ENCODE measurements at regions not wholly inside any gene's neighbourhood (a gene's known extent, or its start where the extent isn't known, plus 50 kb on each side); places are given as distances from the start of the nearest gene placed in this dataset.

DNA sequence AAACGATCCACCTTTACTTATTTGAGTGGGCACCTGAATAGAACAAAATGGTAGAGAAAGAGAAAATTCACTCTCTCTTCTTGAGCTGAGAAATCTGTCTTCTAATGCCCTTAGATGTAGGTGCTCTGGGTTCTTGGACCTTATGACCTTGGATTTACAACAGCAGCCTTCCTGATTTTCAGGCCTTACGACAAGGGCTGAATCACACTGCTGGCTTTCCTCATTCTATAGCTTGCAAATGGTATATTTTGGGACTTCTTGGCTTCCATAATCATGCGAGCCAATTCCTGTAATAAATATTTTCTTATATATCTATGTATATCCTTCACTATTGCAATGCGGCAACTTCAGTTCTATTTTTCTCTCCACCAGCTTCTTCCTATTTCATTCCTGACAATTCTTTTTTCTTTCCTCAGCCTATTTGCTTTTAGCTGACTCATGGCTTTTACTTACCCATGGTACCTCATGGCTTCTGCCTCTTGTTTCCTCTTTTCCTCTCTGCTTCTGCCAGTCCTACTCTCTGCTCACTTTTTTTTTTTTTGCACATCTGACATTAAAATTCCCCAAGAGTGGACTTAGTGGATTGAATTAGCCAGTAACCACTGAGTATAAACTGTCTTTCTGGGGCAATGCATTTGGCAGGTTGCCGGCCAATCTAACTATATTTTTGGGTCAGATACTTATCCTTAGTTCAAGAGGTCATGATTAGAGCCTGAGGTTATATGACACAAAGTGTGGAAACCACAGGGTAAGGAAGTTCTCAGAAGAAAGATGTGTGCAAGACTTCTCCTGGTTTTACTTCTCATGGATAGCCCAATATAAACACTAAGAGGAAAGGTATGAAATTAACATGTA lies 359.5 kb downstream of the TMEM135 start:
- no peak overlapping the region for H3K4me3 ChIP-seq (ENCODE audit: low read length)
- H3K27me3 ChIP-seq (ENCODE audit: control insufficient read depth, low read length) = 0 out of 2 replicates have a peak, but pooled peaks cover 4% of the 10 kb centered on the region
- H4K20me1 ChIP-seq (ENCODE audit: control insufficient read depth, insufficient read depth, low read depth, low read length) = no peaks in the 10 kb centered on the region
- no peaks in the 10 kb centered on the region for H3K36me3 ChIP-seq (ENCODE audit: control insufficient read depth, low read length)
- no peak overlapping the region for H3K27ac ChIP-seq (ENCODE audit: low read depth, low read length)
- H3K9me3 ChIP-seq (ENCODE audit: control insufficient read depth, insufficient read depth, low read length) = no peaks in the 10 kb centered on the region
- H3K79me2 ChIP-seq (ENCODE audit: control insufficient read depth, low read length) = no peaks in the 10 kb centered on the region
- TF ChIP-seq, protein P1, sequence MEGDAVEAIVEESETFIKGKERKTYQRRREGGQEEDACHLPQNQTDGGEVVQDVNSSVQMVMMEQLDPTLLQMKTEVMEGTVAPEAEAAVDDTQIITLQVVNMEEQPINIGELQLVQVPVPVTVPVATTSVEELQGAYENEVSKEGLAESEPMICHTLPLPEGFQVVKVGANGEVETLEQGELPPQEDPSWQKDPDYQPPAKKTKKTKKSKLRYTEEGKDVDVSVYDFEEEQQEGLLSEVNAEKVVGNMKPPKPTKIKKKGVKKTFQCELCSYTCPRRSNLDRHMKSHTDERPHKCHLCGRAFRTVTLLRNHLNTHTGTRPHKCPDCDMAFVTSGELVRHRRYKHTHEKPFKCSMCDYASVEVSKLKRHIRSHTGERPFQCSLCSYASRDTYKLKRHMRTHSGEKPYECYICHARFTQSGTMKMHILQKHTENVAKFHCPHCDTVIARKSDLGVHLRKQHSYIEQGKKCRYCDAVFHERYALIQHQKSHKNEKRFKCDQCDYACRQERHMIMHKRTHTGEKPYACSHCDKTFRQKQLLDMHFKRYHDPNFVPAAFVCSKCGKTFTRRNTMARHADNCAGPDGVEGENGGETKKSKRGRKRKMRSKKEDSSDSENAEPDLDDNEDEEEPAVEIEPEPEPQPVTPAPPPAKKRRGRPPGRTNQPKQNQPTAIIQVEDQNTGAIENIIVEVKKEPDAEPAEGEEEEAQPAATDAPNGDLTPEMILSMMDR (IDR thresholded peaks at IDR 0.05; ENCODE audit: low read depth, low read length, poor library complexity, severe bottlenecking) = no peak
- no peak for TF ChIP-seq EZH2phosphoT487 (IDR thresholded peaks at IDR 0.05; ENCODE audit: borderline replicate concordance, low read length)
- no peaks in the 10 kb centered on the region for H3K9me2 ChIP-seq (replicated peaks; ENCODE audit: control insufficient read depth, low read length)
- no peaks in the 10 kb centered on the region for H3F3A ChIP-seq (ENCODE audit: control insufficient read depth, insufficient read depth)
- no peaks in the 10 kb centered on the region for H3K4me1 ChIP-seq (ENCODE audit: control insufficient read depth, low read length)
- H3K4me2 ChIP-seq (ENCODE audit: low read length) = no peak overlapping the region

DNA sequence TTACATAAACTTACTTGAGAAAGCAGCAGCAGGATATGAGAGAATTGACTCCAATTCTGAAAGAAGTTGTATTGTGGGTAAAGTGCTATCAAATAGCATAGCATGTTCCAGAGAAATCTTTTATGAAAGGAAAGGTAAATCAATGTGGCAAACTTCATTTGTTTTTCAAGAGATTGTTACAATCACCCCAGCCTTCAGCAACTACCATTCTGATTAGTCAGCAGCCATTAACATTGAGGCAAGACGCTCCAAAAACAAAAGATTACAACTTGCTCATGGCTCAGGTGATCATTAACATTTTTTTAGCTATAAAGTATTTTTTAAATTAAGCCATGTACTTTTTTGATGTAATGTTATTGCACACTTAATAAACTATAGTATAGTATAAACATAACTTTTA lies 357.2 kb downstream of the TMEM135 start:
- Histone ChIP-seq H3K9me3 (ENCODE audit: control insufficient read depth, insufficient read depth, low read length) (no peaks in the 10 kb centered on the region), H3K36me3 (ENCODE audit: control insufficient read depth, low read length) (no peaks in the 10 kb centered on the region), H3K27ac (ENCODE audit: low read depth, low read length) (no peak overlapping the region), H3K4me2 (ENCODE audit: low read length) (no peak overlapping the region), H3K27me3 (ENCODE audit: control insufficient read depth, low read length) (0 out of 2 replicates have a peak, but pooled peaks cover 4% of the 10 kb centered on the region), H4K20me1 (ENCODE audit: control insufficient read depth, insufficient read depth, low read depth, low read length) (no peaks in the 10 kb centered on the region), H3F3A (ENCODE audit: control insufficient read depth, insufficient read depth) (no peaks in the 10 kb centered on the region), H3K4me3 (ENCODE audit: low read length) (no peak overlapping the region), H3K4me1 (ENCODE audit: control insufficient read depth, low read length) (no peaks in the 10 kb centered on the region), H3K9me2 (replicated peaks; ENCODE audit: control insufficient read depth, low read length) (no peaks in the 10 kb centered on the region), H3K79me2 (ENCODE audit: control insufficient read depth, low read length) (no peaks in the 10 kb centered on the region)
- TF ChIP-seq EZH2phosphoT487 (IDR thresholded peaks at IDR 0.05; ENCODE audit: borderline replicate concordance, low read length) = no peak
- TF ChIP-seq, protein P1 (IDR thresholded peaks at IDR 0.05; ENCODE audit: low read depth, low read length, poor library complexity, severe bottlenecking) = no peak

DNA sequence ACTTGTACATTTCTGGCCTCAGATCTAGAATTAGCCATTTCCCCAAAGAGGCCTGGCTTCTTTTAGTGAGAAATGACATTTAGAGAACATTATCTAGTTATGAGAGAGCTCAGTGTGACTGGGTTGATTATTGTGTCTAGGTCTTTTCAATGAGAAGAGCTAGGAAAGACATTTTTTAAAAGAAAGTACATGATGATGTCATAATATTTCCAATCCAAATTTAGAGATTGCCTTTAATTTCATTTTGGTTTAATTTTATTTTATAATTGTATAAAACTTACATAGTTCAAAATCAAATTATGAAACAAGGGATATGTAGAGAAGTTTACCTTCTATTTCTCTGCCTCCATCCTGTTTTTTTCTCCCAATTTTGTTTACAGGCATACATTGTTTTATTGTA lies 354.9 kb downstream of the TMEM135 start:
- TF ChIP-seq, protein P1 (IDR thresholded peaks at IDR 0.05; ENCODE audit: low read depth, low read length, poor library complexity, severe bottlenecking) = no peak
- TF ChIP-seq EZH2phosphoT487 (IDR thresholded peaks at IDR 0.05; ENCODE audit: borderline replicate concordance, low read length) = no peak
- H3K27ac ChIP-seq (ENCODE audit: low read depth, low read length) = no peak overlapping the region

More for the DNA sequence above, 354.9 kb downstream of the TMEM135 start:
- Histone ChIP-seq H3K9me3 (ENCODE audit: control insufficient read depth, insufficient read depth, low read length) (no peaks in the 10 kb centered on the region), H3K79me2 (ENCODE audit: control insufficient read depth, low read length) (no peaks in the 10 kb centered on the region), H3K4me2 (ENCODE audit: low read length) (no peak overlapping the region), H3K4me1 (ENCODE audit: control insufficient read depth, low read length) (no peaks in the 10 kb centered on the region), H3K4me3 (ENCODE audit: low read length) (no peak overlapping the region), H3K9me2 (replicated peaks; ENCODE audit: control insufficient read depth, low read length) (no peaks in the 10 kb centered on the region), H3F3A (ENCODE audit: control insufficient read depth, insufficient read depth) (no peaks in the 10 kb centered on the region), H4K20me1 (ENCODE audit: control insufficient read depth, insufficient read depth, low read depth, low read length) (no peaks in the 10 kb centered on the region), H3K36me3 (ENCODE audit: control insufficient read depth, low read length) (no peaks in the 10 kb centered on the region), H3K27me3 (ENCODE audit: control insufficient read depth, low read length) (0 out of 2 replicates have a peak, but pooled peaks cover 4% of the 10 kb centered on the region)
